HG03432 (cell line): ENCODE measurements at regions not wholly inside any gene's neighbourhood (a gene's known extent, or its start where the extent isn't known, plus 50 kb on each side); places are given as distances from the start of the nearest gene placed in this dataset.
"Not testable (repeated sequence)": the region's sequence is repeated elsewhere in the genome, so short reads cannot be mapped to it uniquely, and the experiment has no call there.

Source experiments
- ATAC-seq: cut with Tn5 transposase; IDR thresholded peaks from one replicate; pipeline ENCODE4 v1.9.1; 2021; ENCODE audit warnings: mild to moderate bottlenecking, moderate library complexity; ENCODE audit not compliant: unreplicated experiment

DNA sequence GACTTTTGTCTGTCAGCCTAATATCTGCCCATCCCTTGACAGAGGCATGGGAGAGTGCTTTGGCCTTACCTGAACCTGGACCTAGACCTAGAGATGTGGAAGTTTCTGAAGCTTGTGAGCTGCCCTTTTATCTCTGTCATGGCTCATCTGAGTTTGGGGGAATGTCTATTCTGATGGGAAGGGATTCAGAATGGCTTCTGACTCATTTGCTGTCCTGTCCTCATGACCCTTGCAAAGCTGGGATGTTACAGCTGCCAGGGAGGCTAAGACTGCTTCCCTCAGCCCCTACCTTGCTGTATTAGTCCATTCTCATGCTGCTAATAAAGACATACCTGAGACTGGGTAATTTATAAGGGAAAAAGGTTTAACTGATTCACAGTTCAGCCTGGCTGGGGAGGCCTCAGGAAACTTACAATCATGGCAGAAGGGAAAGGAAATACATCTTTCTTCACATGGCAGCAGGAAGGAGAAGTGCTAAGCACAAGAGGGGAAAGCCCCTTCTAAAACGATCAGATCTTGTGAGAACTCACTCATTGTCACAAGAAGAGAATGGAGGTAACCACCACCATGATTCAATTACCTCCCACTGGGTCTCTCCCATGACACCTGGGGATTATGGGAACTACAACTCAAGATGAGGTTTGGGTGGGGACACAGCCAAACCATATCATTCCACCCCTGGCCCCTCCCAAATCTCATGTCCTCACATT is 252.2 kb downstream of the ERMARD start:
- no peak for ATAC-seq

DNA sequence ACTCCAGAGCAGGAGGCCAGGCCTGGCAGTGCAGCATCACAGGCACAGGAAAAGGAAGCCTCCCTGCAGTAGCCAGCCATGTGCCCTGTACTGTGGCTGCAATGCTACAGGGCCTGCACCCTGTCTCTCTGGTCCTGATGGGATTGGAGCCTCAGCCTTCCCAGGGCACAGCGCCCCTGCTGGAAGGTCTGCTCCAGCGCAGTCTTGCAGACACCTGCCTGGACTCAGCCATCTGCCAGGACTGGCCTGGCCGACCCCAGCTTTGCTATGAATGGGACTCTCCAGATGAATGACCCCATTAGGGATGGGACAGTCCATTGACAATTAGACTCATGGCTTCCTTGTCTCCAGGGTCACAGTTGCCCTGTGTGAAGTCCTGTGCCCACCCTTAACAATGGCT is 251.6 kb downstream of the ERMARD start:
- ATAC-seq, result no peak

DNA sequence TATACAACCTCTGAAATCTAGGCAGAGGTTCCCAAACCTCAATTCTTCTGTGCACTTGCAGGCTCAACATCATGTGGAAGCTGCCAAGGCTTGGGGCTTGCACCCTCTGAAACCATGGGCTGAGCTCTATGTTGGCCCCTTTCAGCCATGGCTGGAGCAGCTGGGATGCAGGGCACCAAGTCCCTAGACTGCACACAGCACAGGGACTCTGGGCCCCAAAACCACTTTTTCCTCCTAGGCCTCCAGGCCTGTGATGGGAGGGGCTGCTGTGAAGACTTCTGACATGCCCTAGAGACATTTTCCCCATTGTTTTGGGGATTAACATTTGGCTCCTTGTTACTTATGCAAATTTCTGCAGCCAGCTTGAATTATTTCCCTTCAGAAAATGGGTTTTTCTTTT is 250.4 kb downstream of the ERMARD start:
- not testable (repeated sequence) for ATAC-seq

DNA sequence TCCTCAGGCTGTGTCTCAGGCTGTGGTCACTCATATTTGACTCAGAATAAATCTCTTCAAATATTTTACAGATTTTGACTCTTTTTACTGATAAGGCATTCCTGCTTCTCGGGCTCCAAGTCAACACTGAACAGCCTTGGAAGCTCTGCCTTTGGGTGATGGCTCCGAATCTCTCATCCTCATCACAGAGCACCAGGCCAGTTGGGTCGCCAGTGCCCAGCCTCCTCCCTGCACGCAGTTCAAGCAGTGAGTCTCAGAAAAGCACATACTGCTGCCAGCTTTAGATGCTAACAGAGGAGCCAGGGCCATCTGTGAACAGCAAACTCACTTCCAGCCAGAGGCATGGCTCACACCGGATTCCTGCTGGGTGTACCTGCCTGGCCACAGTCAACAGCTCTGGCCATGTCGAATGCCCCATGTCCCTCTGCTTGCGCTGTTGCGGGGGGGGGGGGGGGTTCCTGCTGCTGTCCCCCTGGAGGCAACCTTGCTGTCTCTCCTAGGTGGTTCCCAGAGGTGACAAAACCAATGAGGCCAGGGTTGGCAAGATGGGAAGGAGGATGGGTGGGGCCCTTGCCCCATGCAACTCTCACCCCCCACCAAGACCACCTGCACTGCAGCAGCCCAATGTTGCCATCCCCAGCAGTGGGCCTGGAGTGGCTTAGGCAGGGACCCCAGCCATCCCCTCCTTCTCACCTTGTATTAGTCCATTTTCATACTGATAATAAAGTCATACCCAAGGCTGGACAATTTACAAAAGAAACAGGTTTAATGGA is 248.8 kb downstream of the ERMARD start:
- ATAC-seq, result no peak

DNA sequence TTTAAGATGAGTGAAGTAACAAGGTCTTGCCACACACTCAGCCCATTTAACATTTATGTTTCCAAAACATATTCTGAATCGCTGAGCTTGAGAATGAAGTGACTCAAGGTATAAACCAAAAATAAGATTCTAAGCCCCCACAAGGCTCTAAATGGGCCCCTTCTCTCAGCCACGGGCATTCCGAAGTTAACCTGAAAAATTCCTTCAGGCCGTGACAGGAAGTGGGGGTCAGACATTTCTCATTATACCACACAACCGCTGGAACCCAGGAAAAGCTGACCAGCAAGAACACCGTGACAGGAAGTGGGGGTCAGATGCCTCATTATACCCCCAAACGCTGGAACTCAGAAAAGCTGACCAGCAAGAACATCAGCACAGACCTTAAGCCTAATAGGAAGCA is 247.9 kb downstream of the ERMARD start:
- ATAC-seq, result no peak

DNA sequence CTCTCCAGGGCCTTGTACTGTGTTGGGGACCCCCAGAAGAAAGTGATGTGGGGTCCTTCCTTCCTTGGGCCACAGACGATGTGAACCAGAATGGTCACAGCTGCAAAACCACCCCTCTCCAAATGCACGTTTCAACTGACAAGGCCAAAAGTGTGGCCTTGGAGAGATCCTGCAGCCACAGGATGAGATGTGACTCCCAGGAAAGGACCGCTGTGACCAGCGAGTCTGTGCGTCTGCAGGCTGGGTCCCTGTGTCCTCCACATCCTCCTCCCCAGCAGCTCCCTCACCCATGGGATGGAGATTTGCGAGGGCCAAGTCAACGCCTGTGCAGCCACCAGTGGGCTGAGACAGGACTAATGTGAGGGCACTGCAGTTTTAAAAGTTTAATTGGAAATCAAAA is 247.0 kb downstream of the ERMARD start:
- ATAC-seq, result no peak

DNA sequence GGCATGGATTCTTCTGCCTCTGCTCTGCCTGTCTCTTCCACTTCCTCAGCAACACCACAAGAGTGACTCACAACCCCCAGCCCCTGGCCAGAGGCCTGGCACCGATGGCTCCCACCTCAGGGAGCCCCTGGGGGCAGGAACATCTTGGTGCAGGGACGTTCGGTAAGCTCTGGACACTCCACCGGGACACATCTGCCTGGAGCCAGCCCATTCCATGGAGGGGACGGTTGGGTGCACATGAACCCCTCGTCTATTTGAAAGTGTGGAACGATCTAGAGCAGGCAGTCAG is 246.5 kb downstream of the ERMARD start:
- ATAC-seq, result no peak

DNA sequence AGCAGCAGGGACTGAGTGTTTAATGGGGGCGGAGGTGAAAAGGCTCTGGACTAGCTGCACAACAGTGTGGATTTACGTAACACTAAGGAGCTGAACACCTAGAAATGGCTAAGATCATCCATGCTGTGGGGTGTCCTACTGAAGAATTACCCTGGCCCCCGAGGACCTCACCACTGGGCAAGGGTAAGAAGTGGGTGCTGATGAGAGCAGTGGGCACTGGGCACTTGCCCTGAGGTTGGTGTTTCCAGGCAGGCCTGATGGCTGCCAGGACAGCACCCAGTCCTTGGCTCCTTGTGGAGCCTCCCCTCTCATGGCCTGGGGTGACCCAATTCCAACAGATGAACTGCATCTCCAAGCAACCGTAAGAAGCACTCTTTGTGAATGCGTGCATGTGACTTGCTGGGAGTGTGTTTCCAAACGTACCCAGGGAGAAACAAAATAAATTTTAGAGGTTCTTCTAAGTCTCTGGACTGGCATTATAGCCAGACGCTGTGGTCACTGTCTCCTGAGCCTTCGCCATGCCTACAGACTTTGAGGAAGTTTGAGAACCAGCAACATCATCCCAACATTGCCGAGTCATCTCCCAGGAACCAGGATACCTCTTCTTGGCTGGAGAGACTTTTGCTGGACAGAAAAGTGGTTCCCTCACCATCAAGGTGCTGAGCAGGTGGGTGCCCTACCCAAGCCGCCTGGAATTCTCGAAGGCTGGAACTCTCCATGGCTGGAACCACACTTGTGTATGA is 245.9 kb downstream of the ERMARD start:
- ATAC-seq, result no peak

DNA sequence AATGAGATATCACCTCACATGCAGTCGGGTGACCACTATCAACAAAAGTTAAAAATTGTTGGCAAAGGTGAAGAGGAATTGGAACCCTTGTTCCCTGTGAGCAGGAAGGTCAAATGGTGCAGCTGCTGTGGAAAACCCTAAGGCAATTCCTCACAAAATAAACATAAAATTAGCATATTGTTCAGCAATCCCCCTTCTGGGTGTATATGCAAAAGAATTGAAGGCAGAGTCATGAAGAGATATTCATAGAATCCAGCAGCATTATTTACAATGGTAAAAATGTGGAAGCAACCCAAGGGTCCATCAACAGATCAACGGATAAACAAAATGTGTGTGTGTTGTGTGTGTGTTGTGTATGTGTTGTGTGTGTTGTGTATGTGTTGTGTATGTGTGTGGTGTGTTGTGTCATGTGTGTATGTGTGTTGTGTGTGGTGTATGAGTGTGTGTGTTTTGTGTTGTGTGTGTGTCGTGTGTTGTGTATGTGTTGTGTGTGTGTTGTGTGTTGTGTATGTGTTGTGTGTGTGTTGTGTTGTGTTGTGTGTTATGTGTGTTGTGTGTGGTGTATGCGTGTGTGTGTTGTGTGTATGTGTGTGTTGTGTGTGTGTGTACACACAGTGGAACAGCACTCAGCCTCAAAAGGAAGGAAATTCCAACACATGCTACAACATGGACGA is 245.1 kb downstream of the ERMARD start:
- ATAC-seq, result no peak

DNA sequence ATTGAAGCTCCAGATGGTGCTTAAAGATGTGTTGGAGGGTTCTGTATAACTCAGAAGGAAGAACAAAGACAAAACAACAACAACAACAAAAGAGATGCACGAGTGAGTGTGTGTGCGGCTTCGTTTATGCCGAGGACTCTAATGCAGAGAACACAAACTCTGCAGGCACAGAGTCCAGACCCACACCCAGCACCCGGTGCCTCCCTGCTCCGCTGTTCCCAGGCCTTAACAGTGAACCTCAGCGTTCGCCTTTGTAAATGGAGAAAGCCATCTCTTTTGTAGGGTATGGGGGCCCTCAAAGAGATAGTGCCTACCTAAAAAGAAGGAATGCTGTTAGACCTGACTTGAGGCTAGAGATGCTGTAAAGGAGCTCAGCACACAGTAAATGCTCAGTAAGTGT is 243.3 kb downstream of the ERMARD start:
- no peak for ATAC-seq

DNA sequence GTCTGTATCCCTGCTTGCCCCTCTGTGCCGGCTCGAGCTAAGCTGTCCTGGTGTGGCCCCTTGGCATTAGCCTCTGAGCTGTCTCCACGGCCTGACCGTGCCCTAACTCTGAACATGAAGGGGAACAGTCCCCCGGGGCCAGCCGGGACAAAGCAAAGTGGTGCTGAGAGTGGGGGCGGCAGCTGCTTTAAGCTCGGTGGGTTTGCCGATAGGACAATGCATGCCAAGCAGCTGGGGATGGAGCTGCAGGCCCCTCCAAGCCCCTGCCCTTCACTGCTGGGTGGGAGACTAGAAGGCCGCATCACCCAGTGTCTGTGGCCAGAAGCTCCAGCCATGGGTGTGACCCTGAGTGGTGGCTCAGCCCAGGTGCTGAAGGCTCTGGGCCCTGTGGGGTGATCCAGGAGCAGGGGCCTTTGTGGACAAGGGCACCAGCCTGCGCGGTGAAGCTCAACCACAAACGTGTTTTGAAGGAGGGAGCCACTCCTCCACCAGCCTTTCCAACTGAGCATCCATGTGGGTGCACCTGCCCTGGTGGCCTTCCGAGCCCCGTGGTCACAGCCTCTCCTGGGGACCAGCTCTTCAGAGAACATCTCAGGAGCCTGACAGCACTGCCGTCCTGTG is 242.5 kb downstream of the ERMARD start:
- ATAC-seq, result no peak

DNA sequence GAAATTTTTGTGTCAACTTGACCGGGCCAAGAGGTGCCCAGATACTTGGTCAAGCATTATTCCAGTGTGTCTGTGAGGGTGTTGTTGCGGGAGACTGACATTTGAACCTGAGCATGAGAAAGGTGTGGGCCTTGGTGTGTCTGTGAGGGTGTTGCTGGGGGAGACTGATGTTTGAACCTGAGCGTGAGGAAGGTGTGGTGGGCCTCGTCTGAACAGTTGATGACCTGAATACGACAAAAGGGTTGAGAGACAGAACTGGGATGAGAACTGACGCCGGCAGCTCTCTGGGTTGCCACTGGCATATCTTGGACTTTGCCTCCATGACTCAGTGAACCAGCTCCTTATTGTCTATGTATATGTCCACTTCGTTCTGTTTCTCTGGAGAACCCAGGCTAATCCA is 240.5 kb downstream of the ERMARD start:
- ATAC-seq, result no peak

DNA sequence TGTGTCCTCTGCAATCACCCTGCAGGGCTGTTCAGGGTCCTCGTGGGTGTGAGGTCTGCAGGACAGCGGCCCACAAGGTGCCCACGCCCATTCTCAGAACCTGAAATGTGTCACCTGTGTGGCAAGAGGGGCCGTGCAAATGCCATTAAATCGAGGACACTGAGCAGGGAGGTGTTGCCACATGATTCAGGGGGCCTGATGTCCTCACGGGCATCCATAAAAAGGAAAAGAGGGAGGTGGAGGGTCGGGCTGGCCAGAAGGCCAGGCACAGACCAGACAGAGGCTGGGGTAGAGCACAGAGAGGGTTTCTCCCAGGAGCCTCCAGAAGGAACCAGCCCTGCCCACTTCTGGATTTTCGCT is 239.6 kb downstream of the ERMARD start:
- ATAC-seq, result no peak

DNA sequence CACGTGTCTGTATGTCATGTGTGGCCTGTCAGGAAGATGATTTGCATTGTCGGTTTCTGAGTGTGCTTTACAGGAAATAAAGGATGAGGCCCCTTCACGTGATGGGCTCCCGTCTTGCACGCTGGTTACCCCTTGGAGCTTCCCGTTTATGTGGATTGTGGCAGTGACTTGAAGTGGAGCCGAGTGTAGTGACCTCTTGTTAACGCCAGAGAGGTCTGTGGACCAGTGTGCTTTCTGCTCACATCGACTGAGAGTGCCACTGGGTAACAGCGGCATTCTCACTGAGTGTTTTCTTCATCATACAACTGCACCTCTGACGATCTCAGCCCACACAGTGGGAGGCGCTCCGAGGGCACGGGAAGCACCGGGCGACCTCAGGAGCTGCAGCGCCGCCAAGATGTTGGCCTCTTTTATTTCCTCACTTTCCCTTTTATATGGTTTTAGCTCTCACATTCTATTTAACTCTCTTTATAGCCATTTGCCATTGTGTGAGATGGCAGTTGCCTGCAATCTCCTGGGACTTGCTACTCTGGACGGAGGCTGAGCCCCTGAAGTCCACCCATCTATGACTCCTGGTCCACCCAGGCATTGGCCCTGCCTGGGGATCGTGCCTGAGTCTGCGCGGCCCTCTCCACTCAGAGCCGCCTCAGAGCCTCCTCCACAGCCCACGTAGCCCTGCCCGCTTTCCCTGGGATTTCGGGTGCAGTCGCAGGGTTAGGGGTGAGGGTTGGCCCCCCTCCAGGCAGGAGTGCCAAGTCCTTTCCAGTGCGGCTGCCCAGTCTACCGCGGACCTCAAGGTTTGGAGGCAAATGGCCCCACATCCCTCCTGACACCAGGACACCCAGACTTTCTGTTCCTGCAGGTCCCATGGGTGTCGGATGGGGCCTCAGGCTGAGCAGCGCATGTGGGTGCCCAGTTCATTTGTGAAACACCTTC is 238.9 kb downstream of the ERMARD start:
- no peak for ATAC-seq

DNA sequence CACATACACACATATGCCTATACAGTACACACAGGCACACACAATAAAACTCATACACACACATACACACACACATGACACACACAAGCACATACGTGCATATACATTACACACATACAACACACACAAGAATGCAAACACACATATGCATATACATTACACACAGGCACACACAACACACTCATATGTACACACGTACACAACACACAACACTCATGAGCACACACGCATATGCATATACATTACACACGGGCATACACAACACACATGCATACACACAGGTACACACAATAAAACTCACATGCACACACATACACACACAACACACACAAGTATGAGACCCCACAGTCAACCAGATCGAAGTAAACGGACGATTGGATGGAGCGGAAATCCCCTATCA is 238.2 kb downstream of the ERMARD start:
- ATAC-seq, result no peak

DNA sequence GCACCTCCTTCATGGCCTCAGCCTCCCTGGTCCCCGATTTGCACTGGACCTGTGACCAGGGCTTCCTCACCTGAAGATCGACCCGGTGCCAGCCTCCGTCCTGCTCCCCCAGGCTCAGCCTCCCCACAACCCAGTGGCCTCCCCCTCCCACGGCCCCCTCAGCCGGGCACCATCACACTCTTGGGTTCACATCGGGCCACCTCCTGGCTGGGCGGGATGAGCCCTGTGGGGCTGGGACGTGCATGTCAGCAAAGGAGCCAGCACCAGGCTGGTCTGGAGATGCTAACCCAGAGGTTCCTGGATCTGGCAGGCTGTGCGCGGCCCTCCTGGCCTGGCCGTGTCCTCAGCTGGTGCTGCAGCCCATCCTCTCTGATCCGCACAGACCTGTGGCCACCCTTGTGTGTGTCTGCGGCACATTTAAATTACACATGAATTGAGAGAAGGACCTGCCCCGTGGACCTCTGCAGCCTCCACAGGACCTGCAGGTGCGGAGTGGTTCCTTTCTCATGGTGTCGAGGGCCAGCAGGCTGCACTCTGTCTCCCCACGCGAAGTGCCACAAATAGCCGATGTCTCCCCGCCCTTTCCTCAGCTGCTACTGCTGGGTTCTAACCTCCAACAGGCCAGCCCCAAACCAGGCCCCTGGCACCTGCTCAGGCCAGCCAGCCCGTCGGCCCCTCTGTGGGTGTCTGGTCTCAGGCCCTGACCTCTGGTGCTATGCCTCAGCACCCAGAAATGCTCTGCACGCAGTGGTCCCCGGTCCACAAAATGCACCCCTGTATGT is 237.5 kb downstream of the ERMARD start:
- ATAC-seq, result no peak

DNA sequence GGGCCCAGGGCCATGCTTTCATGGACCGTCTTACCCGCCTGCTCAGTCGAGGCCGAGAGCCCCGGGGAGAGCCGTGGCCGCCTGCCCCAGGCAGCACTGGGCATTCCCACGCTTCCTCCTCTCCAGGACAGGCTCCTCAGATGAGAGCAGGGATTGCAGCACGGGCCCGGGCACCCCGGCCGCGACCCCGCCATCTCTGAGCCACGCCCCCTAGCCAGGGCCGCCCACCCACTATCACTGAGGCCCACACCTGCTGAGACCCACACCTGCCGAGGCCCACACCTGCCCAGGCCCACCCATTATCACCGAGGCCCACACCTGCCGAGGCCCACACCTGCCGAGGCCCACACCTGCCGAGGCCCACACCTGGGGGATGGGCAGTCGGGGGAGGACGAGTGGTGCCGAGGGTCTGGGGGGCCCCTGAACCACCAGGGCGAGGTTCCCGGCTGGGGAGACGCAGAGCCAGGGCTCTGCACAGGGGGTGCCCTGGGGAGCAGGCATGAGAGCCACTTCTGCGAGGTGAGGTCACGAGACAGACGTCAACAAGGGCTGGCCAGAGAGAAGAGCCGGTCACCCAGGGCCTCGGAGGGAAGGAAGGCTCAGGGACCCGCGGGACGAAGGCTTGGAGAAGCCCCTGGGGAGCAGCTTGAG is 235.6 kb downstream of the ERMARD start:
- ATAC-seq, result no peak

DNA sequence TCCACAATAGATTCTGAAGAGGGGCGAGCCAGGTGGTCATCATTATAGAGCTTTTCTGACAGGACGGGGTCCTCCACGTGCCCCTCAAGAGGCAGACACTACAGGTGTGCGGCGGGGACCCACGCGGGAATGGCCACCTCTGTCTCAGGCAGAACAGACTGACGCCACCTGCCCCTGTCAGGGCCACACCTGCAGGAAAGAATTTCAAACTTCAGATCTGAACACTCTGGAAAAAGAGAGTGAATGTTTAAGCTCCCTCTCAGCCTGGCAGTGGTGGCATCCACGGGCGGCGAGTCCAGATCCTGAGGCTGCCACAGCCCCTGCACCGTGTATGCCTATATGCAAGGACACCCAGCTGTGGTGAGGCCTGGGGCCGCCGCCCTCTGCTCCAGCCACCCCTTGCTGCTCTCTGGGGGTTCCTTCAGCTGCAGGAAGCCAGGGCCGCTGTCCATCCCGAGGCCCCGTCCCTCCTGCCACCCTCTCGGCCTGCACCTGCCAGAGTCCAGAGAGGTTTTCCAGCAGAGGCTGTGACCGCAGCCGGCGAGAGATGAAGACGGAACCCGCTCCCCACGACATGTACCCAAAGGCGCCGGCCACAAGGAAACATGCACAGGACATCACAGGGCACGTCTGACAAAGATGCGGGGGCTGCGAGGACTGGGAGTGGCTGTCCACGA is 234.9 kb downstream of the ERMARD start:
- ATAC-seq, result no peak
